UCSD-AML1 (cell line): ENCODE measurements at regions not wholly inside any gene's neighbourhood (a gene's known extent, or its start where the extent isn't known, plus 50 kb on each side); places are given as distances from the start of the nearest gene placed in this dataset.

ENCODE experiments used
- DNase-seq: peaks from one replicate; lab custom pipeline; 2025; ENCODE audit not compliant: unreplicated experiment; lab: John Stamatoyannopoulos, UW

DNA sequence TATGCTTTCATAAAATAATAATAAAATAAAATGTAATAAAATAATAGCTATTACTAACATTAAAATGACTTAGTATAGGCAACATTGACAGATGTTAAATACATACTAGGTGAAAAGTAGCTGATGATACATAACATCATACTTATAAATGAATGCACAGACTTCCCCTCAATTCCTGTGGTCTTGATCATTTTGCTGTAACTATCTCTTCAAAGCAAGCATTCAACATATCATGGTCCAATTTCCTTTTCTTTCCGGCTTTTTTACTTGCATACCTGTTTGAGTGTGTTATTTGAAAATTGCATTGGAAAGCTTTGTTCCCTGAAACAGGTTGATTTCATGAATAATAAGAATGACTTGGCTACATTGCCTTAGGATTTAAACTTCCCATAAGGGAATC lies 309.3 kb downstream of the HDGFL1 start:
- no peak for DNase-seq

DNA sequence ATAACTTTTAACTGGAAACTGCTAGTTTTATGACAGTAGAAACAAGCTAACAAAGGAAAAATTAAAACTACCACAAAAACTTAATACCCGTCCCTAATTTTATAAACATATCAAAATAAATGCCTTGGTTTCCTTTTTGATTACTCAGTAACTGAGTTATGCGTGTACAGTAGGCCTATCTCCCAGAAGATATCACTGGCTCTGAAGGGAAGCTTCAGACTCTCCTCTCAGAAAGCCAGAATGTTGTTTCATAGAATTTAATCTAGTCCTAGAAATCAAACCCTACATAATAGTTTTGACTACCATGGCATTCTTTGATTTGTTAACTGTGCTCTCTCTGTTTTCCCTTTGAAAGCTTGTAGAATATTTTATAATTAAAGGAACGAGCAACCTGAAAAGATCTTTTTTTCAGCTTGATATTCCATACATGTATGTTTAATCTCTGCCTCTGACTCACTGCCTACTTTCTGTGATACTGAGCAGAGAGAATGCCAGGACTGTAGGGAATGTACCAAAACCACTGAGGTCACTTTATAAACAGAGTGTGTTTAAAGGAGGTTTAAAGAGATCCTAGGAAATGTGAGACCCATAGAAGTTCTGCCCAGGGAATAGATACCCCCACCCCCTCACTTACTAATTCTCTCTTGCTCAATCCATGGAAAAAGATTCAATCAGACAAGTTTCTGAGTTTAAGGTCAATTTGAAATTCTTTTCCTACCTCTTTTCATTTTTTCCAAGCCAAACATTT lies 311.5 kb downstream of the HDGFL1 start:
- no peak for DNase-seq

DNA sequence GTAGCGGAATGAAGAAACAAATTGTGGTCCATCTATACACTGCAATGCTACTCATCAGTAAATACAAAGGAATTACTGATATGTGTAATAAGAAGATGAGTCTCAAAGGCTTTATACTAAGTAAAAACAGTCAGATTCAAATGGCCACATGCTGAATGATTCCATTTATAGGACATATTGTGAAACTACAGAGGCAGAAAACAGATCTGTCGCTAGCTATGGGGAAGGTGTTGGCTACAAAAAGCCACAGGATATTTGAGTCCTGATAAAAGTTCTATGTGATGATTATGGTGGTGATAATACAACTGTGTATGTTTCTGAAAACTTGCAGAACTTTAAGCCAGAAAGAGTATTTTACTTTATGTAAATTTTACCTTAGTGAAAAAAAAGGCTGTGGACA lies 313.2 kb downstream of the HDGFL1 start:
- DNase-seq: no peak

DNA sequence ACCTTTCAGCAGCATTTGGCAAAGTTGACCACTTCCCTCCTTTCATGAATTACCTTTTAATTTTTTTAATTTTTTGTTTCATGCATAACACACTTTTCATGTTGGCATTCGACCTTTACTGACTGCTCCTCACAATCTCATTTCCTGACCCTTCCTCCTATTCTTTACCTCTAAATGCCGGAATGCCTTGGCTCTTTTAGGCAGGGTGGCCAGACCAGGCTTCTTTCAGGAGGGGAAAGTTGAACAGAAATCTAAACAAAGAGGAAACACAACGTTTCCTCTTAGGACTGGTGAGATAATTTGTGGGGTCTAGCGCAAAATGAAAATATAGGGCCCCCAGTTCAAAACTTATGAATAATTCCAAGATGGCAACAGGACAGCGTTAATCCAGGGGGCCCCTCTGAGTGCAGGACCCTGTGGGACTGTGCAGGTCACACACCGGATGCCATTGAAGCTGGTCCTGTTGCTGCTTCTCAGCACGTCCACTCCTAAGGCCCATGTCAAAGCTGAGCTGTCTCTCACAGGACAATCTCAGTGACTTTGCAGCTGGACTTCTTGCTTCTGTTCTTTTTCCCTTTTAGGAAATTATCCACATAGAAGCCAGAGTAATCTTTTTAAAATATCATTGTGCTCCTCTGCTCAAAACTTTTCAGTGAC lies 313.8 kb downstream of the HDGFL1 start:
- peak; percentile 7 for DNase-seq

DNA sequence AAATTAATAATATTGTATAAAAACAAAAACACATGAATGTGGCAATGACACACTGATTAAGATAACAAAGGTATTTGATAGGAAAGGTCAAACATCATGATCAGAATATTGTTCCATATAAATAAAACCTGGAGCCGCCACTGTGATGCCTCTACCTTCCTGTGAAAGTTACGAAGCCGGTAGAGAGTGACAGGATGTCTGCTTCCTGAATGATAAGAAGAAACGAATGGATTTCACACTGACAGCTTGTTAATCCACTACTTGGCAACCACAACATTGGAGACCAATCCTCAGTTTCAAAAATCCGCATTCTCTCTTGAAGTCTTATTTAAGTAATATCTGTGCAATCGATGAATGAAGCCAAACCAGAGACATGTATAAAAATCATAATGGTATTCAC lies 315.1 kb downstream of the HDGFL1 start:
- DNase-seq: no peak

DNA sequence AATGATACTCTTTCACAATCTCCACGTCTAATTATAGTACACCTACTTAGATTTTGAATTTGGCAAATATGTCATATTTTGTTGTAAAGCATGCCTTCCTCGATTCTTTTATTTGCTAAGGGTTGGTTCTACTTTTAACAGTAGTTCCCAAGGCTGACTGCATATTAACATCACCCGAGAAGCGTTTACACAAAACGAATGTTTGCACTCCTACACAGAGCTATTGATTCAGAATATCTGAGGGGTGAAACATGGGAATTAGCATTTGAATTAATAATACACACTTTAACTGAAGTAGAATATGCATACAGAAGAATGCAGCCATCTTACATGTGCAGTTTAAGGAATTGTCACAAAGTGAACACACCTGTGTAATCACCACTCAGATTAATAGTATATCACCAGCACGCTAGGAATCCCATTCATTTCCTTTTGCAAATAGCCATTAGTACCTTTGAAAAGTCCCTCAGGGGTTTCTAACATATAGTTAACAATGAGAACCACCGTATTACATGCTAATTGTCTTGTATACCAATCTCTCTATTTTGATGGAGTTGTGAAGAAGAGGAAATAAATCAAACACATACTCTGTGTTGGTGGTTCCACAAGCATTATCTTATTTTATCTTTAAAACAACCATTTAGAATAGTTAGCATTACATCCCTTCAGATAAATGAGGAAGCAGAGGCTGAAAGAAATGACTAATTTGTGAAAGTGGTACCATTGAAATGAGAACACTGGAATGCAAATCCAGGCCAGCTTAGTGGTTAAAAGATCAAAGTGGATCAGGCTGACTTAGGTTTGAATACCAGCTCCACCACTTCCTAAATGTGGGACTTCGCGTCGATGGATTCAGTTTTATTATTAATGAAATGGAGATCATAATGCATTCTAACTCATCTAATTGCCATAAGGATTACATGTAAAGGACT lies 317.6 kb downstream of the HDGFL1 start:
- DNase-seq: no peak

DNA sequence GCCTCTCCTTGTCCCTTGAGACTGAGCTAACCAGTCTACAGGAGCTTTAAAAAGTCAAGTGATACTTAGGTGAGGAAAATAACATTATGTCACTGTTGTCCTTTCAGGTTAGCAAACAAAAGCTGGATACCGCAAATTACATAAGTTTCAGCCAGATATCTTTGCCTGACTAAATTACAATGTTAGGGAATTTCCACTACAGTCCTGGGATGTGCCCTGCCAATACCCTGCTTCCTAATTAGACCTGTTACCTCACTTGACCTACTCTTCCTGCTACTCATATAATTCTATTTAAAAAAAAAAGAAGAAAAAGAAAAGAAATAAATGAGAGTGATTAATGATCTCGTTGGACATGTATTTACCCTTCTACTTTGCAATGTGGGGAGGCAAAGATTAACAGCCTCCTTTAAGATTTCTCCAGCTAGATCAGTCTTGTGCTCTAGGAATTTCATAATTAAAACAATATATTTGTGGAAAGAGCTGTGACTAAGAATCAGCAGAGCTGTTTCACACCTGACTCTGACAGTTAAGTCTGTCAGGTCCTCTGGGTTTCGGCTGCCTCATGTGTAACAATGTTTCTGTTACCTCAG lies 318.9 kb downstream of the HDGFL1 start:
- DNase-seq: no peak

DNA sequence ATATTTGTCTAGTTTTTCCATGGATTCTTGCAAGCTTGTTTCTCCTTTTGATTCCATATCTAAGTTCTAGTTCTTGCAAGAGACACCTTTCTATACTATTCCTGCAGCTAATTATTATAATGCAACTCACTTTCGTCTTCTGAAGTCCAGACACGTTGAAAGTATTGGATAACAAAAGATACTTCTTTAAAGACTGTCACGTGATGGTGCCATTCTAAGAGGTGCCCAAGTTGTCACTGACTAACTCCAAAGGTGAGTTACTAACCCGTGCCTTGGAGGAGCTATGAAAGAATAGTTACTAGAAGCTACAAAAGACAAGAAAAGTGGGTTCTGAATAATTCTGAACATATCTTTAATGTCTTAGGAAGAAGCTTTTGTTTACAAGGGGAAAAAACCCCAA lies 322.6 kb downstream of the HDGFL1 start:
- DNase-seq: no peak

DNA sequence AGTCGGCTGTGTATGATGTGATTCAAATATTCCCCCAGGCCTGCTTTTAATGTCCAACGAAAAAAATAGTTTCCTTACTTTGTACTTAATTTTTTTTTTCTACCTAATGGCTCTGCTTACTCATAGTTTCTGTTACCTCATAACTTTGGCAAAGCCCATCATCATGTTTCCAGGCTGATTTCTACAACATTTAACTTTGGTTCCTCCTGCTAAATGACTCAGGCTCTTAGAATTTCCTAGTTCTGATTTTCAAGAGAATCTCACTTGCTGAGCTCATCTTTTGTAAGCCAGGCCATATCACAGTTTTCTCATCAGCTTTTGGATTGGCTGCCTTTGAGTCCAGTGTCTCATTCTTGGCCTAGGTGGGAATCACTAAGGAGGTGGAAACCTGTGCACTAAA lies 323.1 kb downstream of the HDGFL1 start:
- no peak for DNase-seq

DNA sequence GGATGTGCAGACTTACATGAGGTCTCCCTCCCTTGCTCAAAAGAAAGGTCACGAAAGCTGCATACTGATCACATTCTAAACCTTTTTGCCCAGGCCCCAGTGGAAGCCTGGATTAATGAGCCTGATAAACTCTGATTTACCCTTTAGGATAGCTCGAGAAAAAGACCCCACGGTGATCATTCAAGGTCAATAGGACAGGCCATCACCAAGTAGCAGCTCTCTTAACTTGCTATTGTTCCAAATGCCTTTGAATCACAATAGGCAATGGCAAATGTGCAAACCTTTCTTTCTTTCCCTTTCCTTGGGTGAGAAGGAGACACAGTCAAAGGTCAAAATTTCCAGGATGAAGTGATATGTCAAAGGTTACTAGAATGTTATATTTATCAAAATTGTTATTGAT lies 327.3 kb downstream of the HDGFL1 start:
- DNase-seq: no peak

DNA sequence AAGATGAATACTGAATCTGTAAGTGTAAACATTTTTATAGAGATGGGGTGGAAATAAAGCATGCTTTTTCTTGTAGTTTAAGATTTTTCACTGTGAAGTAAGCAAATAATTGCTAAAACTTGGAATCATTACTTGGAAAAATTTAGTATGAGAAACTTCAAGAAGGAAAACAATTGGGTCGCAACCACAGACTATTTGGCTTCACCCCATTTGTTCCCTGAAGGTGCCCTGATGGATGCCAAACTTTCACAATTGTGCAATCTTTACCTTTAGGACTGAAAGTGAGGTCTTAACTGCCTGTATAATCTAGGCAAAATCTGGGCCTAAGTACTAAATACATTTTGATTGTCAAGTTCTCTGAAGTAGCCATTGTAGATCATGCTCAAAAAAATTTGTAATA lies 330.1 kb downstream of the HDGFL1 start:
- DNase-seq: no peak

DNA sequence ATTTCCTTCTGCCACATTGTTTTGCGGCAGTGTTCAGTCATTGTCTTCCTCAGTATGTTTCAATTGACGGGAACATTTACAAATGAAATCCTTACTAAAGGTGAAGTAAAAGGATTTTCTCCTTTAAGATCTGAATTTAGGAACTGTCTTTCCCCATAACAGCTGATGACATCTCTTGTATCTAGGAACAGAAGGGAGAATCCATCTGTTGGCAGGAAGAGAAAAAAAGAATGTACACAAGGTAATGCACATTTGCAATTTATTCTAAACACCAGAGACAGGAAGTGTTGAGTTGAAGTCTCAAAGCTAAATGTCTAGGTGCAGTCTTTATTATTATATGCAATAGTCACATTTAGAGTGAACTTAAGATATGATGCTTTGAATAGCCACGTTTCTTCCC lies 334.5 kb downstream of the HDGFL1 start:
- no peak for DNase-seq

DNA sequence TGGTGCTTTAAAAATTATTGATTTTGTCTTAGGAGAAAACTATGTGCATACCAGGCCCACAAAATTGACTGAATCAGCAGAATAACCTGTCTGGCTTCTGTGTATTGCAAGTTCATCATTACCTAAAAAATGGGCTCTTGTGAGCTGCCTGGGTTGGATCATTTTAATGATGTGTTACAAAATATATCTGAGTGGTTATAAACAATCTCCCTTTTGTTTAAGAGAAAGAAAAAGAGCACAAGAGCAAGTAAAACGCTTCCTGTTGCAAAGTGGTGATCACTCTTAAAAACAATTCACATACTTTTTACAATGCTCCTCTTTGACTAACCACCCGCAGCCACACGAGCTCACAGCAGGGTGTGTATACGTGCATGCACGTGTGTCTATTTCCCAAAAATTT lies 335.1 kb downstream of the HDGFL1 start:
- no peak for DNase-seq

DNA sequence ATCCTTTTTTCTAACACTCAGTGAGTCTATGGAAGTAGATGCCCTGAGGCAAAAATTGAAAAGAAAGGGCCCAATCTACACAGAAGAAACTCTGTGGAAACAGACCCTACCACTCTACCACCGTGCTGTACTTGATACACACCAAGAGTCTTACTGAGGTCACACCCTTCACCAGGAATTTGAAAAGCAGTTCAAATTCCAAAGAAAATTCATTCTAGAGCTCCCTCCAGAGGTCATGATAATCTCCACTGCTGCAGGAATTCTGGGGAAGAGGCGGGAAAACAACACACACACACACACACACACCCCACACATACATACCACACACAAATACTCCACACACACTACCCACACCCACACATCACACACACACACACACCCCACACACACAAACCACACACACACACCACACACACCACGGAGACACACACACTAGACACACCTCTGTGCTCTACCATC lies 336.8 kb downstream of the HDGFL1 start:
- no peak for DNase-seq

DNA sequence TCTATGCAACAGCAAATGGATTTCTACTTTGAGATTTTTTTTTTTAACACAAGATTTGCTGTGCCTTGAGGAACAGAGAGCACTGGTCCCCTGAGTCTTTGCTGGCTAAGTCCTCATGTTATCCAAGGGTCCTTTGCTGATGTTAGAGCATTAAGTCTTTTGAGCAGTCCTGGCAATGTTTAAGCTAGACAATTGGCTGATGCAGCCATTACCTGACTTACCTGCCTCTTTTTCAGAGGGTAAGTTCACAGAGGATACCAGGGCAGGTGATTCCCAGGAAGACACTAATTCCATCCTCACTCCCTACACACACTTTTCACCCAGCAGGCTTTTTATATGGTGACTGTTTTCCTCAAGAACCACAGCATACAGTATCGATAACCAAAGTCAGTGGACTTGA lies 337.7 kb downstream of the HDGFL1 start:
- no peak for DNase-seq

DNA sequence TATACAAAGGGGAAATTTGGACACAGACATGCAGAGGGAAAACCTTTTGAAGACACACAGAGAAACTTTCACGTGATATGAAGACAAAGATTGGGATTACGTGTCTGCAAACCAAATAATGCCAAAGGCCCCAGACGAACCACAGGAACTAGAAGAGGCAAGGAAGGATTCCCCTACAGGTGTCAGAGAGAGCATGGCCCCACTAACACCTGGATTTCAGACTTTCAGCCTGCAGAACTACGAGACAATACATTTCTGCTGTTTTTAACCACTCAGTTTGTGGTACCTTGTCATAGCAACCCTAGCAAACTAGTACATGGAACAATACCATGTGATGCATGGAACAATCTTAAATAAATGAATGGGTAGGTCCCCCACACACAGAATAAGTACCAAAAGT lies 341.0 kb downstream of the HDGFL1 start:
- DNase-seq: no peak

DNA sequence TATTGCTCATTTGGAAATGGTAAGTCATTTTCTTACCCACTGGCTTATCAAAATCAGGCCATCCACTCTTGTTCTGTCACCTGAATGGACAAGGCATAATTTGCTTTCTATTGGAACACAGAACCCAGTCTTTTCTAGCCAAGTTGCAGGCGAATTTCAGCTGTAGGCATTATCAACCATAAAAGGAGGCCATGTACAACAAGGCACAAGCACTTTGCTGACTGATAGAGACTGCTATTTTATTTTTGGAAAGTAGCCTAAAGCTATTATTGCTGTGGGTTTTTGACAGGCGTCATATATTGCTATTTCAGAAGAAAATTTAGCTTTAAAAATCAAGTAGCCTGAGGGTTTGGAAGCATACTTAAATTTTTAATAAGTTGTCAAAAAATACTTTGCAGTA lies 344.2 kb downstream of the HDGFL1 start:
- no peak for DNase-seq

DNA sequence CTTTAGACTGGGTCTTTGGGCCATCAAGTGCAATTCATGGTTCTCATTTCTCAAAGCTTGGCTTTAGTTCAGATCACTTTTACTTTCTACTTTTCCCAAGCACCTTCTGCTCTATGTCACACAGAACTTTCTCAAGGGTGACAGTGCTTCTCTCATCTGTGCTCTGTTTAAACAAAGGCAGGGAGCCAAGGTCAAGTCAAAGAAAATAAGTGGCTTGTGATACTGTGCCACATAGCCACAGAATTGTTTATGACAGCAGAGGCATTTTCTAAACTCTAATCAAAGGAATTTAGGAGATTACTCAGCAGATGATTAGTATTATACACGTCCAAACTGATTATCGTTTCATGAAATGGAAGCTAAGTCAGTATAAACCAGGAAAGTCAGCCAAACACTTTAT lies 348.0 kb downstream of the HDGFL1 start:
- DNase-seq: no peak

DNA sequence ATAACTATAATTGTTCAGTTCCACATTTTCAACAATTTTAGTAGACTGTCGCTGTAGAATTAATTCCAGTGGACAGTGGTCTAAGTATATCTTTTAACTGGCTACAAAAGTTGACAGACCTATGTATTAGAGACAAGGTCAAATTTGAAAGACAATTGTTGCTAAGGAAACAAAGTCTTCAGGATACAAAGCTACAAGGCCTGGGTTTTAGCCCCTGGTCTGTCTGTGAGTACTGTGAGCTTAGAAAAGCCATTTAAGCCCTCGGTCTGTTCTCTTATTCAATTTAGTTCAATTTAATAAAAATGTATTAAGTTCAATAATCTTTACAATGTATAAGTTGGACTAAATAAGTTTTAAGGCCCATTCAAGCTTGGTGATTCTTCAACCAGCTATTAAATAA lies 352.5 kb downstream of the HDGFL1 start:
- DNase-seq: no peak

DNA sequence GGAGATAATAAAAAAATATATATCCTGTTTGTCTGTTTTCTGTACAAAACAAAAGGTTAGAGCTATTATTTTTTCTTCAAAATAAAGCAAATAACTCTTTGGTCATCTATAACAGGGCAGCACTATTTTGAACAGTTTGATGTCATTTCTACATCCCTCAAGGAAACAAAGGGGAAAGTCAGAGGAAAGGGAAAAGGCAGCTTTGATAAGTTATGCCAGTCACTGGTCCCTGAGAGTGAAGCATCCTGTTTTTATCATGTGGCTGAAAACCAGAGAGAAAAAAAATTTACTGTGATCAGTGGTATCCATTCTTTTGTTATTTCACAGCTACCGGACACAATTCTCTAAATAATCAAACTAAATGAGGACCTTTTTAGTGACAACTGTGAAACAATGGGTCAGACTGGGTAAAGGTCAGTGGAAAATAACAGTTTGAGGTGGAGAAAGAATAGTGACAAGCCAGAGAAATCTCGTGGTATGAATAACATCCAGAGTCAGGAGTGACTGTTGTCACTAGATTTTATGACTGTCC lies 356.0 kb downstream of the HDGFL1 start:
- no peak for DNase-seq
